Omental fat pad (tissue), 3 donors: ENCODE measurements at regions not wholly inside any gene's neighbourhood (a gene's known extent, or its start where the extent isn't known, plus 50 kb on each side); places are given as distances from the start of the nearest gene placed in this dataset.

Source experiments
- ATAC-seq: fragments of 150-250 bp; one replicate; pipeline ENCODE4 v1.9.1; 2016; ENCODE audit warnings: mild to moderate bottlenecking, moderate library complexity; ENCODE audit not compliant: low FRiP score
- DNase-seq: peaks from one replicate; pipeline ENCODE4 v3.0.0-alpha.2; 2019; ENCODE audit warnings: low spot score
- TF ChIP-seq, protein P1 (sequence below), 3 donors: fragments of 450-650 bp; IDR thresholded peaks; one replicate each; pipeline ENCODE4 v1.5.1; 2016 to 2017; ENCODE audit warnings: antibody characterized with exemption in 3 of 3, mild to moderate bottlenecking in 3 of 3, moderate library complexity in 2 of 3

GRCh38 chr15:37856109-37856508, 78.3 kb upstream of the TMCO5A start:
- TF ChIP-seq, protein P1, sequence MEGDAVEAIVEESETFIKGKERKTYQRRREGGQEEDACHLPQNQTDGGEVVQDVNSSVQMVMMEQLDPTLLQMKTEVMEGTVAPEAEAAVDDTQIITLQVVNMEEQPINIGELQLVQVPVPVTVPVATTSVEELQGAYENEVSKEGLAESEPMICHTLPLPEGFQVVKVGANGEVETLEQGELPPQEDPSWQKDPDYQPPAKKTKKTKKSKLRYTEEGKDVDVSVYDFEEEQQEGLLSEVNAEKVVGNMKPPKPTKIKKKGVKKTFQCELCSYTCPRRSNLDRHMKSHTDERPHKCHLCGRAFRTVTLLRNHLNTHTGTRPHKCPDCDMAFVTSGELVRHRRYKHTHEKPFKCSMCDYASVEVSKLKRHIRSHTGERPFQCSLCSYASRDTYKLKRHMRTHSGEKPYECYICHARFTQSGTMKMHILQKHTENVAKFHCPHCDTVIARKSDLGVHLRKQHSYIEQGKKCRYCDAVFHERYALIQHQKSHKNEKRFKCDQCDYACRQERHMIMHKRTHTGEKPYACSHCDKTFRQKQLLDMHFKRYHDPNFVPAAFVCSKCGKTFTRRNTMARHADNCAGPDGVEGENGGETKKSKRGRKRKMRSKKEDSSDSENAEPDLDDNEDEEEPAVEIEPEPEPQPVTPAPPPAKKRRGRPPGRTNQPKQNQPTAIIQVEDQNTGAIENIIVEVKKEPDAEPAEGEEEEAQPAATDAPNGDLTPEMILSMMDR (IDR thresholded peaks at IDR 0.05): no peak
- ATAC-seq (no peak), DNase-seq (no peak)

DNA sequence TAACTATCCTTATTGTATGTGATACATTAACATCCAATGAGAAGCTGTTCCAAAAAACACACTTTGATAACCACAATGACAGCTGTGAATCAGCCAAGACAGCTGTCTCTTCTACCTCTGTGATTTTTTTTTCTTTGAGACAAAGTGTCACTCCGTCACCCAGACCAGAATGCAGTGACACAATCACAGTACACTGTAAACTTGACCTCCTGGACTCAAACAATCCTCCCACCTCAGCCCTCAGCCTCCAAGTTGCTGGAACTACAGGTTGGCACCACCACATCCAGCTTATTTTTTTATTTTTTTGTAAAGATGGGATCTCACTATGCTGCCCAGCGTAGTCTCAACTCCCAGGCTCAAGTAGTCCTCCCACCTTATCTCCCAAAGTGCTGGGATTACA, 73.5 kb upstream of the TMCO5A start:
- DNase-seq (no peak), ATAC-seq (no peak)
- TF ChIP-seq, protein P1 (IDR thresholded peaks at IDR 0.05): no peak

DNA sequence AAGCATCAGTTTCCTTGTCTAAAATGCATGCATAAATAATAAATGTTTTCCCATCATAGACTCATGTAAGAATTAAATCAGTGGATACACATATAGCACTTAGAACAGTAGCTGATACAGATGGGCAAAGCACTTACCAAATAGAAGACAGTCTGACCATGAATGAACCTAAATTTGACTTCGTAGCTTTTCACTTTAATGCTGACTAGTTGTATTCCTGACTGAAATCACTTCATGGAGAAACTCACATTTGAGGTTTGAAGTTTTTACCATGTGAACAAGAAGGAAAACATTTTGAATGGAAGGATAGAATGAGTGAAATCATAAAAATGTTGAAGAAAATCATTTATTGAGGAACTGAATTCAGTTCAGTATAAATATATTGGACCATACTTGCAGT, 68.8 kb upstream of the TMCO5A start:
- TF ChIP-seq, protein P1 (IDR thresholded peaks at IDR 0.05): no peak

DNA sequence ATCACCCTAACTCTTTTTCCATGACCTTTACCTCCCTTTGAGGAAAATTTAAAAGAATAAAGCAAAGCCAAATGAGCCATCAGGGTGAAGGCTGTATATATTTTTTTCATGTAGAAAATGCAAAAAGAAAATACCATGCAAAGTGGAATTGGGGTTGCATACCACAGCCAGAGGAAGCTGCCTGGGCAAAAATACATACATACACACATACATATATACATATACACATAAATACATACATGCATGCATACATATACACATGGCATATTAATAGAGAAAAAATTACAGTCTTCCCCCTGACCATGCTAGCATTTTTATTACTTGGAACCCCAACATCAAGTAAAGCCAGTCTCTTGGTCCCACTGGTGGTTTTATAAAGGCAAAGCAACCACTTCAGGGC, 63.7 kb upstream of the TMCO5A start:
- ATAC-seq (no peak), DNase-seq (no peak)
- TF ChIP-seq, protein P1 (IDR thresholded peaks at IDR 0.05): no peak

More for the DNA sequence above, 68.8 kb upstream of the TMCO5A start:
- DNase-seq (no peak), ATAC-seq (no peak)

GRCh38 chr15:37872661-37873060, 61.8 kb upstream of the TMCO5A start:
- TF ChIP-seq, protein P1 (IDR thresholded peaks at IDR 0.05): no peak
- DNase-seq: no peak
- ATAC-seq: no peak

DNA sequence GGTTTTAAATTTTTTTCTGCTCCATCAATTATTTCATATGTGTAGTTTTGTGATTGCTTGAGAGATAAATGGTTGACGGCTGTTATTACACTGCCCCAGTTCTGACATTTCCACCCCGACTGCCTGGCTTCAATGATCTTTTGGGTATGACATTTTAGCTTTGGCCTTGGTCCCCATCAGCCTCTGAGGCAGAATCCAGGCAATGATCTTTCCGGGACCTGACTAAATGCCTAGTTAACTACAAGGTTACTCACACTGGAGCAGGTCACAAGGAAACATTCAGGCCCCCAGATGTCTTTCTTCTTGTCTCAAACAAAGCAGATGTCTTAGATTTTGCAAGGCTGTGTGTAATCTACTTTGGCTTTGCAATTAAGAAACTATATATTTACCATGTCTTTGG, 61.1 kb upstream of the TMCO5A start:
- DNase-seq (no peak), ATAC-seq (no peak)
- TF ChIP-seq, protein P1 (IDR thresholded peaks at IDR 0.05): no peak

DNA sequence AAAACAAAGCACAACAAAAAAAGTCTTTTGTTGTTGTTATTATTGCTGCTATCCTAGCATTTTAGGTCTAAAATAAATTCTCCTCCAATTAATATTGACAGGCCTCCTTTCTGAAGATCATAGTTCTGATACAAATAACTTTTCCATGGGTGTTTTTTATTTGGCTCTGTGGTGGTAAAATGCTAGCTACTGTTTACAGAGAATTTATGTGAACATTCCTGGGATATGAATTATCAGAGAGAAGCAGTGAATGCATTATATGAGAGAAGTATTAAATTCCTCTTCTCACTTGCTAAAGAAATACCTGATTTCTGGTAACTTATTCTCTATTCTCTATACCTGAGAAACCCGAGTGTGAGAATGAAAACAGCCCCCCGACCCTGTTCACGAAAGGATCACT, 57.5 kb upstream of the TMCO5A start:
- no peak for DNase-seq
- TF ChIP-seq, protein P1 (IDR thresholded peaks at IDR 0.05): no peak
- no peak for ATAC-seq
